HCT116 (cell line): ENCODE measurements at regions not wholly inside any gene's neighbourhood (a gene's known extent, or its start where the extent isn't known, plus 50 kb on each side); places are given as distances from the start of the nearest gene placed in this dataset.

Experiments
- ATAC-seq: fragments of 200-7000 bp; cut with Tn5 transposase; 2 replicates; pipeline ENCODE4 v1.9.1; 2020; ENCODE audit warnings: mild to moderate bottlenecking, moderate library complexity
- BruUV-seq: library from RNA; stranded (reverse); fragments of 400-500 nt; replicated peaks from 2 replicates; lab custom pipeline; 2021; lab: Mats Ljungman, UMichigan
- CTCF ChIA-PET: fragments of 300-600 bp; sonication (Branson Sonifier 250); formaldehyde crosslinking; loops from one replicate; lab custom pipeline; 2021; ENCODE audit warnings: antibody characterized with exemption; lab: Charles Lee
- POLR2A ChIA-PET: fragments of 300-600, 350-600 bp; sonication (Branson Sonifier 250); formaldehyde crosslinking; loops from one replicate; lab custom pipeline; 2021; ENCODE audit warnings: antibody characterized with exemption; lab: Charles Lee
- RAD21 ChIA-PET, 2 experiments: fragments of 300-600 bp; sonication (Branson Sonifier 250); formaldehyde crosslinking; loops; one replicate each; lab custom pipeline; 2023; ENCODE audit warnings: low total read pairs in 2 of 2; ENCODE audit not compliant: uncharacterized antibody in 2 of 2, unreplicated experiment in 2 of 2, low non-redundant PET in 1 of 2; lab: Charles Lee
- DNase-seq: peaks from one replicate; pipeline ENCODE4 v3.0.0-alpha.2; 2010; ENCODE audit warnings: low read depth, low spot score
- H2AFZ ChIP-seq: fragments of 200-600 bp; shearing (Covaris generic), sonication (generic); 2 replicates; pipeline ENCODE4 v1.6.1; 2017; ENCODE audit warnings: low read depth, mixed run types, mixed read lengths, antibody characterized with exemption, low read length; ENCODE audit not compliant: poor library complexity, severe bottlenecking
- H3K27ac ChIP-seq: 2 replicates; pipeline ENCODE4 v1.5.1; 2012; ENCODE audit warnings: low read depth, low read length
- H3K27me3 ChIP-seq: fragments of 200-600 bp; sonication (generic); 2 replicates; pipeline ENCODE4 v1.6.1; 2016; ENCODE audit warnings: mixed run types, low read length, mixed read lengths; ENCODE audit not compliant: insufficient read depth
- H3K36me3 ChIP-seq, 2 experiments: fragments of 200-500 bp in 1 of 2; fragments of 200-600 bp in 1 of 2; sonication (Bioruptor generic) in 1 of 2; sonication (generic) in 1 of 2; 2 replicates each; pipeline versions ENCODE4 v1.5.1 to v1.6.1; 2014 to 2016; ENCODE audit warnings: low read length in 2 of 2, inconsistent platforms in 1 of 2, mixed read lengths in 1 of 2, mixed run types in 1 of 2; ENCODE audit not compliant: insufficient read depth in 2 of 2, control insufficient read depth in 1 of 2
- H3K4me1 ChIP-seq, 2 experiments: fragments of 200-600 bp in 1 of 2; sonication (generic) in 1 of 2; 2 replicates each; pipeline versions ENCODE4 v1.5.1 to v1.6.1; 2012 to 2017; ENCODE audit warnings: low read length in 2 of 2, inconsistent platforms in 1 of 2, mild to moderate bottlenecking in 1 of 2, mixed read lengths in 1 of 2, mixed run types in 1 of 2, moderate library complexity in 1 of 2; ENCODE audit not compliant: insufficient read depth in 2 of 2, control insufficient read depth in 1 of 2
- H3K4me2 ChIP-seq: fragments of 200-600 bp; sonication (generic); 2 replicates; pipeline ENCODE4 v1.6.1; 2017; ENCODE audit warnings: mixed run types, low read length, mixed read lengths
- H3K4me3 ChIP-seq, 2 experiments: fragments of 200-600 bp in 1 of 2; sonication (generic) in 1 of 2; replicated peaks in 1 of 2; 2 replicates each; pipeline ENCODE4 v1.5.1; 2011 to 2016; ENCODE audit warnings: low read length in 2 of 2, control low read depth in 1 of 2, low read depth in 1 of 2, mild to moderate bottlenecking in 1 of 2, mixed read lengths in 1 of 2, mixed run types in 1 of 2
- H3K79me2 ChIP-seq: fragments of 200-600 bp; sonication (generic); 2 replicates; pipeline ENCODE4 v1.6.1; 2017; ENCODE audit warnings: mild to moderate bottlenecking, mixed run types, low read length, moderate library complexity, mixed read lengths; ENCODE audit not compliant: insufficient read depth
- H3K9ac ChIP-seq: fragments of 200-600 bp; sonication (generic); 2 replicates; pipeline ENCODE4 v1.6.1; 2016; ENCODE audit warnings: low read length, mixed read lengths
- H3K9me2 ChIP-seq: fragments of 200-600 bp; sonication (generic), shearing (Covaris generic); 2 replicates; pipeline ENCODE4 v1.6.1; 2017; ENCODE audit warnings: mixed run types, mild to moderate bottlenecking, moderate library complexity; ENCODE audit not compliant: insufficient read depth
- H3K9me3 ChIP-seq, 2 experiments: fragments of 200-500 bp in 1 of 2; fragments of 200-600 bp in 1 of 2; sonication (Bioruptor generic) in 1 of 2; sonication (generic) in 1 of 2; 2 replicates each; pipeline ENCODE4 v1.6.1; 2014 to 2017; ENCODE audit warnings: low read length in 2 of 2, mixed read lengths in 2 of 2, inconsistent platforms in 1 of 2, low read depth in 1 of 2, mild to moderate bottlenecking in 1 of 2, mixed run types in 1 of 2, moderate library complexity in 1 of 2; ENCODE audit not compliant: control insufficient read depth in 1 of 2, insufficient read depth in 1 of 2
- H4K20me1 ChIP-seq: fragments of 200-600 bp; sonication (generic), shearing (Covaris generic); 2 replicates; pipeline ENCODE4 v1.6.1; 2017; ENCODE audit warnings: mixed run types, mild to moderate bottlenecking, moderate library complexity; ENCODE audit not compliant: insufficient read depth
- ATF3 ChIP-seq: IDR thresholded peaks from 2 replicates; pipeline ENCODE4 v1.6.1; 2012
- CEBPB ChIP-seq: IDR thresholded peaks from 2 replicates; pipeline ENCODE4 v1.6.1; 2012; ENCODE audit warnings: low read depth
- EGR1 ChIP-seq: IDR thresholded peaks from 2 replicates; pipeline ENCODE4 v1.6.1; 2012; ENCODE audit warnings: low read depth
- ELF1 ChIP-seq: IDR thresholded peaks from 2 replicates; pipeline ENCODE4 v1.6.1; 2012; ENCODE audit warnings: low read depth, borderline replicate concordance
- FOSL1 ChIP-seq: IDR thresholded peaks from 2 replicates; pipeline ENCODE4 v1.6.1; 2012; ENCODE audit warnings: low read depth
- JUND ChIP-seq: IDR thresholded peaks from 2 replicates; pipeline ENCODE4 v1.6.1; 2012
- MAX ChIP-seq: IDR thresholded peaks from 2 replicates; pipeline ENCODE4 v1.6.1; 2012
- POLR2A ChIP-seq: IDR thresholded peaks from 2 replicates; pipeline ENCODE4 v1.7.0; 2011; ENCODE audit warnings: borderline replicate concordance; ENCODE audit not compliant: insufficient read depth, insufficient read length; ENCODE audit errors: extremely low read depth
- POLR2AphosphoS5 ChIP-seq: IDR thresholded peaks from 2 replicates; pipeline ENCODE4 v1.6.1; 2011; ENCODE audit warnings: mild to moderate bottlenecking, low read depth, low read length, moderate library complexity
- RAD21 ChIP-seq: IDR thresholded peaks from 2 replicates; pipeline ENCODE4 v1.6.1; 2012; ENCODE audit warnings: low read depth, mild to moderate bottlenecking
- REST ChIP-seq: IDR thresholded peaks from 2 replicates; pipeline ENCODE4 v1.6.1; 2012; ENCODE audit warnings: low read depth
- SIN3A ChIP-seq: IDR thresholded peaks from 2 replicates; pipeline ENCODE4 v1.6.1; 2012; ENCODE audit warnings: low read depth
- SP1 ChIP-seq: IDR thresholded peaks from 2 replicates; pipeline ENCODE4 v1.6.1; 2012; ENCODE audit warnings: low read depth
- SRF ChIP-seq: IDR thresholded peaks from 2 replicates; pipeline ENCODE4 v1.6.1; 2012; ENCODE audit warnings: low read depth
- TCF7L2 ChIP-seq: IDR thresholded peaks from 2 replicates; pipeline ENCODE4 v1.7.0; 2011; ENCODE audit warnings: borderline replicate concordance, inconsistent platforms; ENCODE audit not compliant: insufficient read depth, insufficient read length; ENCODE audit errors: extremely low read depth
- YY1 ChIP-seq: IDR thresholded peaks from 2 replicates; pipeline ENCODE4 v1.6.1; 2011; ENCODE audit warnings: low read length, low read depth, moderate library complexity, mild to moderate bottlenecking; ENCODE audit not compliant: insufficient replicate concordance; ENCODE audit errors: extremely low read depth
- ZBTB33 ChIP-seq: IDR thresholded peaks from 2 replicates; pipeline ENCODE4 v1.6.1; 2011; ENCODE audit warnings: mild to moderate bottlenecking, low read length, moderate library complexity; ENCODE audit not compliant: insufficient replicate concordance; ENCODE audit errors: extremely low read depth
- ZFX ChIP-seq: fragments of 450-650 bp; IDR thresholded peaks from 2 replicates; pipeline ENCODE4 v1.6.1; 2017
- ZNF274 ChIP-seq: fragments of 200-500 bp; sonication (Bioruptor generic); IDR thresholded peaks from 2 replicates; pipeline ENCODE4 v1.6.1; 2014; ENCODE audit warnings: mild to moderate bottlenecking, low read depth, low read length, inconsistent platforms
- intact Hi-C: fragments of 100-400 bp; cut with micrococcal nuclease; formaldehyde crosslinking; loops from 2 replicates; pipeline ENCODE4 v1.10.0; 2022

GRCh38 chr3:74347563-74348268 is 266.7 kb downstream of the CNTN3 start:
- ATAC-seq (no peak), DNase-seq (no peak)
- Histone ChIP-seq H3K79me2 (no peaks in the 10 kb centered on the region), H4K20me1 (no peaks in the 10 kb centered on the region), H3K4me1 (no peaks in the 10 kb centered on the region), H3K4me3 (no peak overlapping the region), H3K36me3 (no peaks in the 10 kb centered on the region), H2AFZ (no peak overlapping the region), H3K9ac (no peak overlapping the region), H3K9me2 (no peaks in the 10 kb centered on the region), H3K9me3 (peaks cover 4 to 20% of the 10 kb centered on the region in 2 experiments; a peak in 2 of 4 replicates), H3K27ac (no peak overlapping the region), H3K27me3 (no peaks in the 10 kb centered on the region), H3K4me2 (no peak overlapping the region)
- POLR2A ChIA-PET = no interaction called here
- no TSS peak for BruUV-seq
- TF ChIP-seq TCF7L2 (no peak), SRF (no peak), SP1 (no peak), FOSL1 (no peak), RAD21 (no peak), ZFX (no peak), ZNF274 (no peak), ATF3 (no peak), CEBPB (no peak), ELF1 (no peak), REST (no peak), POLR2AphosphoS5 (no peak), YY1 (no peak), JUND (no peak), SIN3A (no peak), POLR2A (no peak), EGR1 (no peak), ZBTB33 (no peak), MAX (no peak)
- RAD21 ChIA-PET = no interaction called here
- intact Hi-C loops = no loop called here
- CTCF ChIA-PET = no interaction called here
